Astrocyte (in vitro differentiated cells and primary cell): ENCODE measurements at regions not wholly inside any gene's neighbourhood (a gene's known extent, or its start where the extent isn't known, plus 50 kb on each side); places are given as distances from the start of the nearest gene placed in this dataset.

Experiments used
- DNase-seq: peaks from one replicate; pipeline ENCODE4 v3.0.0-alpha.2; 2010; ENCODE audit warnings: low read depth
- FAIRE-seq: peaks from 2 replicates; lab custom pipeline; 2011; peaks lifted over from hg19 to GRCh38; lab: Jason Lieb, UNC
- H2AFZ ChIP-seq: 2 replicates; pipeline ENCODE4 v1.6.0; 2012; ENCODE audit warnings: low read depth, low read length, inconsistent platforms
- H3K27ac ChIP-seq: 2 replicates; pipeline ENCODE4 v1.5.1; 2011; ENCODE audit warnings: low read depth, low read length, inconsistent platforms
- H3K27me3 ChIP-seq: 2 replicates; pipeline ENCODE4 v1.6.0; 2011; ENCODE audit warnings: low read length, inconsistent platforms; ENCODE audit not compliant: insufficient read depth
- H3K36me3 ChIP-seq: 2 replicates; pipeline ENCODE4 v1.5.1; 2011; ENCODE audit warnings: low read length, inconsistent platforms; ENCODE audit not compliant: insufficient read depth
- H3K4me1 ChIP-seq: 2 replicates; pipeline ENCODE4 v1.5.1; 2011; ENCODE audit warnings: low read length, inconsistent platforms; ENCODE audit not compliant: insufficient read depth
- H3K4me2 ChIP-seq: 2 replicates; pipeline ENCODE4 v1.6.0; 2012; ENCODE audit warnings: low read length, inconsistent platforms
- H3K4me3 ChIP-seq: 2 replicates; pipeline ENCODE4 v1.5.1; 2011; ENCODE audit warnings: low read depth, mild to moderate bottlenecking, low read length, inconsistent platforms; ENCODE audit not compliant: insufficient read depth
- H3K79me2 ChIP-seq: 2 replicates; pipeline ENCODE4 v1.6.0; 2012; ENCODE audit warnings: mild to moderate bottlenecking, low read length, inconsistent platforms; ENCODE audit not compliant: insufficient read depth
- H3K9ac ChIP-seq: 2 replicates; pipeline ENCODE4 v1.6.0; 2012; ENCODE audit warnings: mild to moderate bottlenecking, low read length, inconsistent platforms
- H3K9me3 ChIP-seq: 2 replicates; pipeline ENCODE4 v1.5.1; 2012; ENCODE audit warnings: low read depth, mild to moderate bottlenecking, low read length, inconsistent platforms; ENCODE audit not compliant: insufficient read depth
- H4K20me1 ChIP-seq: 2 replicates; pipeline ENCODE4 v1.6.0; 2012; ENCODE audit warnings: low read length, inconsistent platforms; ENCODE audit not compliant: insufficient read depth
- H3K27ac Mint-ChIP-seq: one replicate; pipeline ENCODE4 v1.8.0; 2021; ENCODE audit warnings: mild to moderate bottlenecking, mixed read lengths; ENCODE audit not compliant: unreplicated experiment
- H3K27me3 Mint-ChIP-seq: one replicate; pipeline ENCODE4 v1.8.0; 2021; ENCODE audit warnings: low read depth, mixed read lengths; ENCODE audit not compliant: unreplicated experiment
- H3K36me3 Mint-ChIP-seq: one replicate; pipeline ENCODE4 v1.8.0; 2021; ENCODE audit warnings: low read depth, mixed read lengths; ENCODE audit not compliant: unreplicated experiment
- H3K4me1 Mint-ChIP-seq: one replicate; pipeline ENCODE4 v1.8.0; 2021; ENCODE audit warnings: low read depth, mixed read lengths; ENCODE audit not compliant: unreplicated experiment
- H3K4me3 Mint-ChIP-seq: one replicate; pipeline ENCODE4 v1.8.0; 2021; ENCODE audit warnings: mild to moderate bottlenecking, moderate library complexity, mixed read lengths; ENCODE audit not compliant: unreplicated experiment
- H3K9me3 Mint-ChIP-seq: one replicate; pipeline ENCODE4 v1.8.0; 2021; ENCODE audit warnings: mild to moderate bottlenecking, mixed read lengths; ENCODE audit not compliant: unreplicated experiment
- CTCF ChIP-seq: IDR thresholded peaks from 2 replicates; pipeline ENCODE4 v1.5.1; 2011; ENCODE audit warnings: low read depth, mild to moderate bottlenecking, inconsistent platforms, low read length, moderate library complexity; ENCODE audit not compliant: insufficient read depth
- EZH2 ChIP-seq: IDR thresholded peaks from 2 replicates; pipeline ENCODE4 v1.6.1; 2012; ENCODE audit warnings: mild to moderate bottlenecking, low read length, inconsistent platforms; ENCODE audit not compliant: insufficient read depth

- H3K4me3 Mint-ChIP-seq: no peak overlapping the region
Measured at GRCh38 chr11:80307676-80308075, 866.8 kb upstream of the TENM4 start.

GRCh38 chr11:80297858-80298632 lies 857.2 kb upstream of the TENM4 start:
- Mint-ChIP-seq H3K4me3 (no peak overlapping the region), H3K27me3 (no peaks in the 10 kb centered on the region), H3K27ac (peak overlapping the region; percentile 97), H3K36me3 (no peaks in the 10 kb centered on the region), H3K9me3 (peaks cover 2% of the 10 kb centered on the region), H3K4me1 (peaks cover 8% of the 10 kb centered on the region)
- Histone ChIP-seq H3K9ac (peak overlapping the region; percentile 21), H3K36me3 (no peaks in the 10 kb centered on the region), H3K4me3 (no peak overlapping the region), H2AFZ (peak overlapping the region; percentile 33), H3K4me2 (peak overlapping the region; percentile 65), H3K4me1 (peaks cover 14% of the 10 kb centered on the region), H3K27ac (peak overlapping the region; percentile 67), H3K27me3 (no peaks in the 10 kb centered on the region), H4K20me1 (no peaks in the 10 kb centered on the region), H3K79me2 (no peaks in the 10 kb centered on the region), H3K9me3 (no peaks in the 10 kb centered on the region)
- FAIRE-seq (no peak), DNase-seq (peak; percentile 70)
- TF ChIP-seq CTCF (no peak), EZH2 (no peak)

More at GRCh38 chr11:80307676-80308075, 866.8 kb upstream of the TENM4 start:
- Mint-ChIP-seq H3K27me3 (no peaks in the 10 kb centered on the region), H3K9me3 (peaks cover 9% of the 10 kb centered on the region), H3K27ac (no peak overlapping the region), H3K36me3 (no peaks in the 10 kb centered on the region), H3K4me1 (peaks cover 5% of the 10 kb centered on the region)
- Histone ChIP-seq H3K79me2 (no peaks in the 10 kb centered on the region), H3K4me2 (no peak overlapping the region), H3K27me3 (no peaks in the 10 kb centered on the region), H3K9me3 (peaks cover 8% of the 10 kb centered on the region), H3K27ac (no peak overlapping the region), H4K20me1 (no peaks in the 10 kb centered on the region), H3K4me3 (no peak overlapping the region), H3K9ac (no peak overlapping the region), H2AFZ (no peak overlapping the region), H3K4me1 (no peaks in the 10 kb centered on the region), H3K36me3 (no peaks in the 10 kb centered on the region)
- FAIRE-seq (no peak), DNase-seq (peak; percentile 35)
- TF ChIP-seq EZH2: no peak
- TF ChIP-seq CTCF: no peak

- peaks cover 5% of the 10 kb centered on the region for H3K4me1 Mint-ChIP-seq
- no peak for DNase-seq
- Histone ChIP-seq H3K79me2 (no peaks in the 10 kb centered on the region), H3K36me3 (no peaks in the 10 kb centered on the region), H3K4me2 (no peak overlapping the region), H2AFZ (no peak overlapping the region), H3K27ac (no peak overlapping the region), H4K20me1 (no peaks in the 10 kb centered on the region), H3K9me3 (no peaks in the 10 kb centered on the region), H3K4me1 (peaks cover 11% of the 10 kb centered on the region), H3K9ac (no peak overlapping the region), H3K4me3 (no peak overlapping the region), H3K27me3 (no peaks in the 10 kb centered on the region)
- no peaks in the 10 kb centered on the region for H3K9me3 Mint-ChIP-seq
- no peak for FAIRE-seq
- no peak overlapping the region for H3K27ac Mint-ChIP-seq
- no peaks in the 10 kb centered on the region for H3K27me3 Mint-ChIP-seq
- H3K36me3 Mint-ChIP-seq: no peaks in the 10 kb centered on the region
- TF ChIP-seq CTCF (no peak), EZH2 (no peak)
- no peak overlapping the region for H3K4me3 Mint-ChIP-seq
Measured at GRCh38 chr11:80293293-80293692, 852.5 kb upstream of the TENM4 start.
